ENCODE measurements at regions not wholly inside any gene's neighbourhood (a gene's known extent, or its start where the extent isn't known, plus 50 kb on each side); places are given as distances from the start of the nearest gene placed in this dataset.

DNA sequence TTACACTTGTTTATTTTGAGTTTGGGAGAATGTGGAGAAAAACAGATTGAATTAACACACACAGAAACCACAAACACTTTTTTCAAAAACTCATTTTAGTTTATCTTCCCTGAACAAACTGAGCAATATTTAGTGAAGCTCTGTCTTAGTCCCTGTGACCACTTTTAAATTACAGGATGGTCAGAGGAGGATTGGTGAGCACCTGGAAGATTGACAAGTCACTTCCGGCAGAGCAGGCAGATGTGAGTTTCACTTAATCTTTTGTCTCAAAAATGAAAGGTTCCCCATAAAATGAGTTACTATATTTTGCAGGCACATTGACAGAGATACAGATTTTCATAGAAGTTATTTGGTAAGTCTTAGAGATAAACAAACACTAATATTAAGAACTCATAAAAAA, 970.1 kb downstream of the ADGRL3 start:
- Histone ChIP-seq H2BK120ac (ENCODE audit: low read depth, low read length) (no peak overlapping the region), H3K27me3 (ENCODE audit: control insufficient read depth, insufficient read depth, low read length) (no peaks in the 10 kb centered on the region), H4K20me1 (ENCODE audit: insufficient read depth, low read length) (no peaks in the 10 kb centered on the region), H3K4me2 (ENCODE audit: low read depth, low read length) (no peak overlapping the region), H4K91ac (ENCODE audit: insufficient read depth, low read depth, low read length) (no peak overlapping the region), H3K9ac (ENCODE audit: low read depth, low read length) (no peak overlapping the region), H2BK5ac (ENCODE audit: low read depth, low read length, poor library complexity, severe bottlenecking) (no peak overlapping the region), H3K9me3 (ENCODE audit: control insufficient read depth, insufficient read depth, low read length) (0 out of 2 replicates have a peak, but pooled peaks cover 1% of the 10 kb centered on the region), H4K5ac (ENCODE audit: low read depth, low read length) (no peak overlapping the region), H2BK15ac (ENCODE audit: low read depth, low read length) (no peak overlapping the region), H3K18ac (ENCODE audit: low read depth, low read length) (no peak overlapping the region), H3K4ac (ENCODE audit: low read depth, low read length) (no peak overlapping the region), H2BK20ac (ENCODE audit: low read depth, low read length) (no peak overlapping the region), H2AFZ (replicated peaks; ENCODE audit: low read length, poor library complexity) (no peak overlapping the region), H3K56ac (ENCODE audit: extremely low read depth, insufficient read depth, low read length) (no peak overlapping the region), H4K8ac (ENCODE audit: low read depth in 2 of 2, low read length in 2 of 2) (no peak overlapping the region), H3K27ac (ENCODE audit: insufficient read depth, low read length) (no peak overlapping the region), H3K36me3 (ENCODE audit: control insufficient read depth, insufficient read depth, low read length) (no peaks in the 10 kb centered on the region), H3K4me3 (ENCODE audit: insufficient read depth, low read depth, low read length) (no peak overlapping the region), H3K79me1 (ENCODE audit: low read depth in 1 of 2, low read length in 2 of 2) (no peaks in the 10 kb centered on the region), H2AK5ac (ENCODE audit: low read depth, low read length) (no peak overlapping the region), H3K4me1 (ENCODE audit: control insufficient read depth, insufficient read depth, low read length) (no peaks in the 10 kb centered on the region), H3K14ac (replicated peaks; ENCODE audit: low read depth, low read length) (no peak overlapping the region), H3K23ac (ENCODE audit: low read depth, low read length) (no peak overlapping the region), H3K9me1 (ENCODE audit: insufficient read depth, low read length) (no peaks in the 10 kb centered on the region), H2AK9ac (replicated peaks; ENCODE audit: low read depth, low read length, poor library complexity) (no peak overlapping the region)
- intact Hi-C loops (cut with micrococcal nuclease) = no loop called here
- dilution Hi-C loops (cut with HindIII; ENCODE audit: low sequenced_read_pairs, unreplicated experiment) = no loop called here
- WGBS, 2 experiments (ENCODE audit: extremely low coverage in 2 of 2, insufficient read length in 1 of 2) = 80% methylated on average over 1 of the region's 1 CpG; no CpG with 5 or more reads in 1 of the 2 experiments
- ChIA-PET POLR2A (ENCODE audit: unreplicated experiment) (no interaction called here), CTCF (no interaction called here)
- DNase-seq = no peak
- no peak for ATAC-seq (ENCODE audit: low read depth)
- no TSS peak for BruUV-seq (replicated peaks)
- no peak for TF ChIP-seq MXI1 (IDR thresholded peaks at IDR 0.05; ENCODE audit: borderline replicate concordance, low read depth, low read length)
- no peak for TF ChIP-seq MAFK (IDR thresholded peaks at IDR 0.05; ENCODE audit: low read depth, low read length)
- TF ChIP-seq, protein P1, sequence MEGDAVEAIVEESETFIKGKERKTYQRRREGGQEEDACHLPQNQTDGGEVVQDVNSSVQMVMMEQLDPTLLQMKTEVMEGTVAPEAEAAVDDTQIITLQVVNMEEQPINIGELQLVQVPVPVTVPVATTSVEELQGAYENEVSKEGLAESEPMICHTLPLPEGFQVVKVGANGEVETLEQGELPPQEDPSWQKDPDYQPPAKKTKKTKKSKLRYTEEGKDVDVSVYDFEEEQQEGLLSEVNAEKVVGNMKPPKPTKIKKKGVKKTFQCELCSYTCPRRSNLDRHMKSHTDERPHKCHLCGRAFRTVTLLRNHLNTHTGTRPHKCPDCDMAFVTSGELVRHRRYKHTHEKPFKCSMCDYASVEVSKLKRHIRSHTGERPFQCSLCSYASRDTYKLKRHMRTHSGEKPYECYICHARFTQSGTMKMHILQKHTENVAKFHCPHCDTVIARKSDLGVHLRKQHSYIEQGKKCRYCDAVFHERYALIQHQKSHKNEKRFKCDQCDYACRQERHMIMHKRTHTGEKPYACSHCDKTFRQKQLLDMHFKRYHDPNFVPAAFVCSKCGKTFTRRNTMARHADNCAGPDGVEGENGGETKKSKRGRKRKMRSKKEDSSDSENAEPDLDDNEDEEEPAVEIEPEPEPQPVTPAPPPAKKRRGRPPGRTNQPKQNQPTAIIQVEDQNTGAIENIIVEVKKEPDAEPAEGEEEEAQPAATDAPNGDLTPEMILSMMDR (conservative IDR thresholded peaks at IDR 0.05; ENCODE audit: low read depth, low read length) = no peak
- no peak for TF ChIP-seq RAD21 (IDR thresholded peaks at IDR 0.05; ENCODE audit: low read length)
- TF ChIP-seq CHD1 (IDR thresholded peaks at IDR 0.05; ENCODE audit: low read depth, low read length) = no peak
- TF ChIP-seq SMC3 (IDR thresholded peaks at IDR 0.05; ENCODE audit: low read depth, low read length) = no peak
- no peak for TF ChIP-seq POLR2A (IDR thresholded peaks at IDR 0.05; ENCODE audit: low read depth, low read length)
- TF ChIP-seq BHLHE40 (IDR thresholded peaks at IDR 0.05; ENCODE audit: low read depth, low read length) = no peak
- no peak for TF ChIP-seq RCOR1 (IDR thresholded peaks at IDR 0.05; ENCODE audit: insufficient replicate concordance, low read length)
- no peak for TF ChIP-seq FOS (IDR thresholded peaks at IDR 0.05; ENCODE audit: low read depth, low read length)
- TF ChIP-seq MAZ (IDR thresholded peaks at IDR 0.05; ENCODE audit: borderline replicate concordance, low read depth, low read length) = no peak
- TF ChIP-seq, protein P2, sequence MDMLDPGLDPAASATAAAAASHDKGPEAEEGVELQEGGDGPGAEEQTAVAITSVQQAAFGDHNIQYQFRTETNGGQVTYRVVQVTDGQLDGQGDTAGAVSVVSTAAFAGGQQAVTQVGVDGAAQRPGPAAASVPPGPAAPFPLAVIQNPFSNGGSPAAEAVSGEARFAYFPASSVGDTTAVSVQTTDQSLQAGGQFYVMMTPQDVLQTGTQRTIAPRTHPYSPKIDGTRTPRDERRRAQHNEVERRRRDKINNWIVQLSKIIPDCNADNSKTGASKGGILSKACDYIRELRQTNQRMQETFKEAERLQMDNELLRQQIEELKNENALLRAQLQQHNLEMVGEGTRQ (IDR thresholded peaks at IDR 0.05; ENCODE audit: low read depth, low read length) = no peak
- TF ChIP-seq CEBPB (IDR thresholded peaks at IDR 0.05; ENCODE audit: low read depth, low read length) = no peak
- TF ChIP-seq, protein P3, sequence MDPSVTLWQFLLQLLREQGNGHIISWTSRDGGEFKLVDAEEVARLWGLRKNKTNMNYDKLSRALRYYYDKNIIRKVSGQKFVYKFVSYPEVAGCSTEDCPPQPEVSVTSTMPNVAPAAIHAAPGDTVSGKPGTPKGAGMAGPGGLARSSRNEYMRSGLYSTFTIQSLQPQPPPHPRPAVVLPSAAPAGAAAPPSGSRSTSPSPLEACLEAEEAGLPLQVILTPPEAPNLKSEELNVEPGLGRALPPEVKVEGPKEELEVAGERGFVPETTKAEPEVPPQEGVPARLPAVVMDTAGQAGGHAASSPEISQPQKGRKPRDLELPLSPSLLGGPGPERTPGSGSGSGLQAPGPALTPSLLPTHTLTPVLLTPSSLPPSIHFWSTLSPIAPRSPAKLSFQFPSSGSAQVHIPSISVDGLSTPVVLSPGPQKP (IDR thresholded peaks at IDR 0.05; ENCODE audit: borderline replicate concordance, low read depth, low read length) = no peak
- no peak for TF ChIP-seq NFE2L2 (IDR thresholded peaks at IDR 0.05; ENCODE audit: low read depth, low read length)
- no peak for TF ChIP-seq RFX5 (IDR thresholded peaks at IDR 0.05; ENCODE audit: low read depth, low read length)
- in situ Hi-C loops (cut with MboI; ENCODE audit: low sequenced_read_pairs) = no loop called here

Measured in IMR-90 (cell line).